ENCODE measurements at regions not wholly inside any gene's neighbourhood (a gene's known extent, or its start where the extent isn't known, plus 50 kb on each side); places are given as distances from the start of the nearest gene placed in this dataset.

DNA sequence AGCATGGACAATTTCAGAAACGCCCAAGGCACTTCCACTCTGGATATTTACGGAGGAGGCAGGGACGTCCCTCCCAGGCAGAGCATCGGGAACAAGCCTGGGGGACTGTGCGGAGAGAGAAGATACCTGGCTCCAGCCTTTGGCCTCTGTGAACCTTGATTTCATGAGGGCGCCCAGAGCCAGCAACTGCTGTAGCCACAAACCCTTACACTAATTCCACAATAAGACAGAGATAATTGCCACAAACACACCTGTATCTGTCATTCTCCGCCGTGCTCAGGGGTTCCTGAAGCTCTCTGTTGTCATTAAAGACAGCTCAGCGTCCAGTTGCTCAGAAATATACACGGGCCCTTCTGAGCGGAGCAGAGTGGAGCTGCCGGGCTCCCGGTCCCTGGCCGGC is 1292.1 kb downstream of the TBC1D22A start:
- DNase-seq = no peak

DNA sequence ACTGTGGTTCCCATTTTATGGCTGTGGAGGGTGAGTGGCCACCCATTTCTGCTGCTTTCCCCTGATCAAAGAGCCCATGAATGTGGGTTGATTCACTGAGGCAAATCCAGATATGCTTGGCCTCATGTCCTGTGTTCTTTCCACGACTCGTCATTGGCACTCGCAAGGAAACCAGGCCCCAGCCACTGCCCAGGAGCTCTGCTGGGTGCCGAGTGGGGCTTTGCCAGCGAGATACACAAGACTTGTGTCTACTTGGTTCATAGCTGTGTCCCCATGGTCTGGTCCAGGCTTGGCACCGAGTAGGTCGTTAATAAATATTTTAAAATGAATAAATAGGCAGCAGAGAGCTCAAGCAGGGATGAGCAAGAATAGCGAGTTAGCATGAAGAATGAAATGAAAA is 1291.5 kb downstream of the TBC1D22A start:
- no peak for DNase-seq

- no peak for DNase-seq
Observed at GRCh38 chr22:48053486-48053885, 1291.0 kb downstream of the TBC1D22A start.

DNA sequence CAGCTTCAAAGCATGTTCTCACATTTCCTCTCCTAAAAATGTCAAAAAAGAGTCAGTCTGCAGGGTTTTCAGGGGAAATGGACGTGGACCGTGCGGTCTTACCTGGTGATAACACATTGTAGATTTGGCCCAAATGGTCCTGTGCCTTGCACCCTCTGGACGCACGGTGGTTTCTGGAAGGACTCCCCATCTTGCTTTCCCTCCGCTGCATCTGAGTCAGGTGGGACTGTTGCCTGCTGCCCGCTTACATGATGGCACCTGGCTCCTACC is 1290.1 kb downstream of the TBC1D22A start:
- no peak for DNase-seq

GRCh38 chr22:48051796-48052620 is 1289.6 kb downstream of the TBC1D22A start:
- DNase-seq = no peak

- no peak for DNase-seq
Observed at GRCh38 chr22:48050836-48051235, 1288.4 kb downstream of the TBC1D22A start.

DNA sequence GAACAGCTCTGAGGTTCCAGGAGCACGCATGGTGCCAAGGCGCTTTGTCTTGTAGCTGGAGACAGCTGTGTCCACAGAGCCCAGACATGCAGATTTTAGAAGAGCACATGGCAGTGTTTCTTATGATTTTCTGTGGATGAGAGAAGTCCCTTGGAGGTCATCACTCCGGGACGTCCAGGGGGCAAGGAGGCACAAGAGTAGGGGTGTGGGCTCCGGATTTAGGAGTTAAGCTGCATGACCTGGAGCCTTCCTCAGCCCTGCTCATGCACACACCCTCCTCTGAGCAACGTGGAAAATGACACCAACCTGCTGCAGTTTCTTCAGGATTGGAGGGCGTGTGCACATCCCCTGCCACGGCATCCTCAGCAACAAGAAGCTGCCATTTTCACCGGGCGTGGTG is 1286.7 kb downstream of the TBC1D22A start:
- no peak for DNase-seq

- DNase-seq = no peak
Observed at GRCh38 chr22:48047722-48048500, 1285.5 kb downstream of the TBC1D22A start.

GRCh38 chr22:48045369-48045768 is 1282.9 kb downstream of the TBC1D22A start:
- DNase-seq = no peak

DNA sequence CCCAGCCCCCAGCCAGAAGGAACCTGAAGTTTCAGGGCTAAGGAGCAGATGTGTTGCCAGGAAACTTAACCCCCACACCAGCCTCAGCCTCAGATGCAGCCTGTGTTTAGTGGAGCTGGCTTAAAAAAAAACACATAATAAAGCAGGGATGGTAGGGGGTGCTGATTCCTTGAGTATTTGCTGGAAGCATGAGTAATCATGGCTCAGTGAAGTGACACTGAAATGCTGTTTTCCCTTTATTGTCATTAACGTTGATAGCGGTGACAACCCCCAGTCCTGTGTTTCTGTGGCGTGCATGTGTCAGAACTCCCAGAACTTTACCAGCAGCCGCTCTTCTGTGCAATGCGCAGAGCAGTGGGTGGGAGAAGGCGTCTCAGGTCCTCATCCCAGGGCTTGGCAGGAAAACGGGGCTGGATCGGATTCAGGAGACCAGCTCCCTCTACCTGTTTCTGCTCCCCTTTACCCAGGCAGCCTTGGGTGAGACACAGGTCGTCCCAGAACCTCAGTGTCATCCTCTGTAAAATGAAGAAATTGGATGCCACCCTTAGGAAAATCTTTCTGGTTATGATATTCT is 1282.1 kb downstream of the TBC1D22A start:
- no peak for DNase-seq

DNA sequence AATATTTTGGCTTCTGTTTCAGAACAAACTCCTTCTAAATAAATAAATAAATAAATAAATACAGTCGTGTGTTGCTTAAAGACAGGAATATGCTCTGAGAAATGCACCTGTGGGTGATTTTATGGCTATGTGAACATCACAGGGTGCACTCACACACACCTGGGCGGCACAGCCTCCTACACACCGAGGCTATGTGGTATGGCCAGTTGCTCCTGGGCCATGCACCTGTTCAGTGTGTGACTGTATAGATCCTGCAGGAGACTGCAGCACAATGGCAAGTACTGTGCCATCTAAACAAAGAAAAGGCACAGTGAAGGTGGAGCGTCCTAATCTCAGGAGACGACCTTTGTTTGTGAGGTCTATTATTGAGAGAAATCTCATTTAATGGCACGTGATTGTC is 1281.1 kb downstream of the TBC1D22A start:
- DNase-seq = no peak

DNA sequence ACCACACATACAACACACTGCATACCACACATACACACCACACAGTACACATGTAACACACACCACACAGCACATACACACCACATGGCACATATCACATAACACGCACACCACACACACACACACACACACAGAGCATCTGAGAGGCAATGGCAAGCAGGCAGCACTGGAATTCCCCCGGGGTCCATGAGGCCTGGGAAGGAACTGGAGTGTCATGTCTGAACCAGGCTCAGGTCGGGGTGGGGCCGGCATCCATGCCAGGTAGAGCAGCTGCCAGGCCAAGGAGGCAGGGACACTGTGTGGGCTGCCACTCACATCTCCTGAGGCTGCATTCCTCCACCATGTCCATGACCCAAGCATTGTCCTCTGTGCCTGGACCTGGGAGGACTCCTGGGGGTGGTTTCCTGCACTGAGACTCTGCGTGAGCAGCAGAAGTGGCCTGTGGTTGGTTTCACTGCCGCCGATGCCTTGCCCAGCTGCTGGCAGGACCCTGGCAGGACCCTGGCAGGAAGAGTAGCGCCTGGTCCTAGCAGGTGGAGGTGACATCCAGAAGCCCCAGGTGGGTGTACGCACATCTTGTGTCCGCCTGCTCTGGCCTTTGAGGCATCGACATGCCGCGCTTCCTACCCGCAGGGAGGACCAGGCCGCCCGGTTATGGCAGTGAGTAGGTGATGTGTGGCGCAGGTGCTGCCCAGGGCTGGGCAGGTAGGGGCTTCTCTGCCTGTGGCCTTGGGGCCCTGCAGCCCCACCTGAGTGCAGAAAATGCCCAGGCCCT is 1280.4 kb downstream of the TBC1D22A start:
- no peak for DNase-seq

- no peak for DNase-seq
Observed at GRCh38 chr22:48039326-48039725, 1276.9 kb downstream of the TBC1D22A start.

GRCh38 chr22:48037618-48038017 is 1275.2 kb downstream of the TBC1D22A start:
- DNase-seq = no peak

DNA sequence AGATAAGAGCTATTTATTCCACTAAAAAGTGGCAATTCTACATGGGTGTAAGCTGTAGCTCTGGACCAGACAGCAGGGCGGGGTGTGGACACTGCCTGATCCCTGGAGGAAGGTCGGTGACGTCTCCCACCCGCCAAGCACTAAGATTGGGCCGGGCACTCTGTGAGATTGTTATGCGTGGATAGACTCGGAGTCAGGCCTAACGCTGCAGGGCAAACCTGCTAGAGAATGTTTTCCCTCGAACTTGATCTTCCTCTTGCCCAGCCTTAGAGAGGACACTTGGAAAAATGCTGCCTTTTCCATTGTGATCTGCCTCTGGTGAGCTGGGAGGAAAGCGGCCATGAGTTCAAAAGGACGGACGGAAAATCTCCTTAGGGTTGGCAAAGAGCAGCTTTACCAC is 1273.4 kb downstream of the TBC1D22A start:
- no peak for DNase-seq

GRCh38 chr22:48031589-48031988 is 1269.1 kb downstream of the TBC1D22A start:
- DNase-seq = no peak

DNA sequence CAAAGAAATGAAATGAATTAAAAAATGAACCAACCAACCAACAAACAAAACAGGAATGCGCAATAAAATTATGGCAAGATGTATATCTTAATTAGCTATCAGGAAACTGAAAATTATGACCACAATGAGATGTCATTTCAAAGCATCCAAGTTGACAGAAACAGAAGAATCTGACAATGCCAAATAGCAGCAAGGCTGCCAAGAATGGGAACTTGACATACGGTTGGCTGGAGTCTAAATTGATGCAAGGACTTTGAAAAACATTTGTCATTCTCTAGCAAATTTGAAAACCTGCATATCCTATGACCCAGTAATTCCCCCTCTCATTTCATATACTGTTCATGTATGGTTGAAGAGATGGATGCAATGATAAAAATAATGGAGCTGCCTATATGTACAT is 1262.6 kb downstream of the TBC1D22A start:
- DNase-seq = no peak

GRCh38 chr22:48021991-48022401 is 1259.5 kb downstream of the TBC1D22A start:
- DNase-seq = no peak

DNA sequence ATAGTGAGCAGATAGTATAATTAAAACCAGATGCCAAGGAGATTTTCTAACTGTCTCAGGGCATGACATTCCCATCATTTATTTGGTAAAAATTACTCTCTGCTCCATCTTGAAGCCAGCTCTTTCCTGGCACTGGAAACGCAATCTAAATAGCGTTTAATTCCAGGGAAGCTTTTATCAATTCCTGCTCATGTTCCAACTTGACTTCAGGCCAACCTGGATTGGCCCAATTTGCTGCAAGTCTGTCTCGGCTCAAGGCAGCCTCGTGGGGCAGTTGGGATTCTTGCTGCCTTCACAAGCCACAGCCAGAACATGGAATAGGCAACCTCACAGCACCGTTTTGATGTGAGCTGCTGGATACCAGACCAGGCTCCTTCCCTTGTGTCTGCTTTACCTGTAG is 1255.9 kb downstream of the TBC1D22A start:
- DNase-seq = no peak

DNA sequence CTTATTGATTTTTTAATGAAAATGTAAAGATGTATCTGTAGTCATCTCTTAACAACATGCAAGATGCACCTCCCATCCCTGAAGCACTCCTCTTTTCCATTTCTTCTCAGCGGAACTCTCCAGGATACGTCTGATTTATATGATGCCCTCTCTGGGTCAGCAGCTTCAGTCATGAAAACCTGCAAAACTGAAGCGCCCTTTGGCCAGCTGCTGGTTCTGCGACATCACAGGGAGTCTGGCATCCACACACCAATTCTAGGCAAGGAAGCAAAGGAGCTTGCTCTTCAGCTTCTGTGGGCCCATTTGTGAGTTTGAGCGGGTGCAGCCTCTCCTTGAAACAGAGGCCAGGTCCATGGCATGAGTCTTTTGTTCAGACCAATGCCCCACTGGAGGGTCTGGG is 1253.3 kb downstream of the TBC1D22A start:
- no peak for DNase-seq

GRCh38 chr22:48004936-48005335 is 1242.5 kb downstream of the TBC1D22A start:
- no peak for DNase-seq

DNA sequence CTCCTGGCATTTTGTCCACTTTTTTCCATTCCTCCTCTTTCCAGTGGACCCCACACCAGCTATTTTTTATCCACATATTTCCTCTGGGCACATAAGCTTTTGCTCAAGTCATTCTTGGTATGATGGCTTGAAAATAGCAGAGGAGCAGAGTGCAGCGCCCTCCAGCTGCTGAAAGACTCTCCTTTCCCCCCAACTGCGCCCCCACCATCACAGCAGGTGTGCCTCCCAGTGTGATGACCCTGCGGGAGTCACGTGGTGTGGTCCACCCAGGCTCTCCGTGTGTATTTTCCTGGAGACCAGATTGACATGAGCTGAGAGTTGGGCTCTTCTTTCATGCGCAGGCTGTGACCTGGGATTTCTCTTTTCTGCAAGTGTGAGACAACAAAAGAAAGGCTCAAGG is 1241.6 kb downstream of the TBC1D22A start:
- DNase-seq = no peak

- DNase-seq = no peak
Observed at GRCh38 chr22:48001101-48001500, 1238.7 kb downstream of the TBC1D22A start.
